A673 (cell line): ENCODE measurements at regions not wholly inside any gene's neighbourhood (a gene's known extent, or its start where the extent isn't known, plus 50 kb on each side); places are given as distances from the start of the nearest gene placed in this dataset.
A peak's percentile ranks its signal among the peaks of the same experiment; 100 is the strongest.

Experiments used
- BruUV-seq: library from RNA; stranded (reverse); fragments of 400-500 nt; replicated peaks from 2 replicates; lab custom pipeline; 2021; lab: Mats Ljungman, UMichigan
- CTCF ChIA-PET: fragments of 300-600 bp; sonication (Branson Sonifier 250); formaldehyde crosslinking; loops from one replicate; lab custom pipeline; 2022; ENCODE audit warnings: antibody characterized with exemption; lab: Charles Lee
- POLR2A ChIA-PET: fragments of 300-600 bp; sonication (Branson Sonifier 250); formaldehyde crosslinking; loops from one replicate; lab custom pipeline; 2022; ENCODE audit warnings: antibody characterized with exemption; ENCODE audit not compliant: low non-redundant PET; lab: Charles Lee
- DNase-seq: peaks from one replicate; pipeline ENCODE4 v3.0.0-alpha.2; 2015; ENCODE audit warnings: low spot score
- H3K27ac ChIP-seq: fragments of 200-600 bp; sonication (generic); 2 replicates; pipeline ENCODE4 v1.5.1; 2016; ENCODE audit warnings: mixed run types, low read depth, mild to moderate bottlenecking, mixed read lengths, antibody characterized with exemption, low read length; ENCODE audit not compliant: poor library complexity, severe bottlenecking
- H3K27me3 ChIP-seq: fragments of 200-600 bp; sonication (generic); replicated peaks from 2 replicates; pipeline ENCODE4 v1.6.1; 2017; ENCODE audit warnings: mixed run types, low read depth, mild to moderate bottlenecking, mixed read lengths, antibody characterized with exemption, low read length; ENCODE audit not compliant: insufficient read depth, poor library complexity
- H3K36me3 ChIP-seq: fragments of 200-600 bp; sonication (generic); 2 replicates; pipeline ENCODE4 v1.6.1; 2016; ENCODE audit warnings: mixed run types, mild to moderate bottlenecking, mixed read lengths, antibody characterized with exemption, low read length; ENCODE audit not compliant: insufficient read depth, poor library complexity, severe bottlenecking
- H3K4me1 ChIP-seq: fragments of 200-600 bp; sonication (generic); 2 replicates; pipeline ENCODE4 v1.6.1; 2017; ENCODE audit warnings: mixed run types, mild to moderate bottlenecking, mixed read lengths, antibody characterized with exemption, low read length; ENCODE audit not compliant: insufficient read depth, poor library complexity, severe bottlenecking
- H3K4me3 ChIP-seq: fragments of 200-600 bp; sonication (generic); 2 replicates; pipeline ENCODE4 v1.5.1; 2016; ENCODE audit warnings: low read depth, mixed run types, mild to moderate bottlenecking, mixed read lengths, low read length; ENCODE audit not compliant: poor library complexity, severe bottlenecking
- H3K9me3 ChIP-seq: fragments of 200-600 bp; sonication (generic); 2 replicates; pipeline ENCODE4 v1.6.1; 2016; ENCODE audit warnings: mixed run types, low read depth, mild to moderate bottlenecking, mixed read lengths, antibody characterized with exemption, low read length; ENCODE audit not compliant: poor library complexity, severe bottlenecking
- CTCF ChIP-seq: fragments of 300-800, 200-600 bp; sonication (generic); conservative IDR thresholded peaks from 2 replicates; pipeline ENCODE4 v1.5.1; 2017; ENCODE audit warnings: low read depth, mild to moderate bottlenecking, antibody characterized with exemption, low read length, moderate library complexity, mixed read lengths
- EZH2 ChIP-seq: fragments of 200-600 bp; sonication (generic); IDR thresholded peaks from 2 replicates; pipeline ENCODE4 v1.6.1; 2017; ENCODE audit warnings: borderline replicate concordance, low read depth, mild to moderate bottlenecking, mixed read lengths, antibody characterized with exemption, low read length; ENCODE audit not compliant: poor library complexity, severe bottlenecking
- intact Hi-C: fragments of 100-400 bp; cut with micrococcal nuclease; formaldehyde crosslinking; loops from one replicate; pipeline ENCODE4 v1.10.0; 2022; ENCODE audit not compliant: unreplicated experiment

GRCh38 chrX:22433292-22434070 lies 160.8 kb downstream of the CBLL2 start:
- Histone ChIP-seq H3K36me3 (no peaks in the 10 kb centered on the region), H3K27ac (no peak overlapping the region), H3K4me1 (no peaks in the 10 kb centered on the region), H3K27me3 (no peaks in the 10 kb centered on the region), H3K9me3 (no peaks in the 10 kb centered on the region), H3K4me3 (no peak overlapping the region)
- DNase-seq: no peak
- BruUV-seq: no TSS peak
- intact Hi-C loops: no loop called here
- ChIA-PET CTCF (no interaction called here), POLR2A (no interaction called here)
- TF ChIP-seq CTCF (no peak), EZH2 (no peak)

- H3K4me3 ChIP-seq: no peak overlapping the region
- POLR2A ChIA-PET: no interaction called here
- CTCF ChIA-PET: no interaction called here
- H3K27ac ChIP-seq: no peak overlapping the region
- TF ChIP-seq CTCF (no peak), EZH2 (no peak)
- H3K27me3 ChIP-seq: no peaks in the 10 kb centered on the region
- no peaks in the 10 kb centered on the region for H3K36me3 ChIP-seq
- H3K4me1 ChIP-seq: no peaks in the 10 kb centered on the region
- peak; percentile 2 for DNase-seq
- intact Hi-C loops: no loop called here
- no peaks in the 10 kb centered on the region for H3K9me3 ChIP-seq
- BruUV-seq: no TSS peak
Measured at GRCh38 chrX:22445880-22446279, 173.2 kb downstream of the CBLL2 start.

- H3K4me3 ChIP-seq: no peak overlapping the region
- H3K36me3 ChIP-seq: no peaks in the 10 kb centered on the region
- intact Hi-C loops: no loop called here
- ChIA-PET CTCF (no interaction called here), POLR2A (no interaction called here)
- no peaks in the 10 kb centered on the region for H3K4me1 ChIP-seq
- DNase-seq: no peak
- H3K9me3 ChIP-seq: no peaks in the 10 kb centered on the region
- no TSS peak for BruUV-seq
- no peaks in the 10 kb centered on the region for H3K27me3 ChIP-seq
- H3K27ac ChIP-seq: no peak overlapping the region
- TF ChIP-seq CTCF (no peak), EZH2 (no peak)
Measured at GRCh38 chrX:22462959-22463358, 190.2 kb downstream of the CBLL2 start.
